ENCODE measurements at regions not wholly inside any gene's neighbourhood (a gene's known extent, or its start where the extent isn't known, plus 50 kb on each side); places are given as distances from the start of the nearest gene placed in this dataset.

- no peaks in the 10 kb centered on the region for H3K79me2 ChIP-seq (ENCODE audit: insufficient read depth, low read length)
- ATAC-seq (ENCODE audit: insufficient read depth, low read depth), result peak; percentile 97
- peak overlapping the region; percentile 71 for H2AFZ ChIP-seq (ENCODE audit: low read depth, low read length)
Observed at GRCh38 chr15:97903971-97904572, 56.4 kb upstream of the ARRDC4 start.

GRCh38 chr15:97909291-97909891 is 51.1 kb upstream of the ARRDC4 start:
- H2AFZ ChIP-seq (ENCODE audit: low read depth, low read length), result peak overlapping the region; percentile 55
- H3K27me3 ChIP-seq (ENCODE audit: insufficient read depth, low read length, poor library complexity), result no peaks in the 10 kb centered on the region
- peaks cover 13% of the 10 kb centered on the region for H3K4me1 ChIP-seq (ENCODE audit: insufficient read depth, low read length)
- no peak overlapping the region for H3K9ac ChIP-seq (ENCODE audit: low read depth, low read length)
- peak; percentile 97 for TF ChIP-seq CTCF (IDR thresholded peaks at IDR 0.05; ENCODE audit: borderline replicate concordance, extremely low read depth, low read length, poor library complexity, severe bottlenecking)
- no peak for TF ChIP-seq EZH2 (IDR thresholded peaks at IDR 0.05; ENCODE audit: borderline replicate concordance, low read depth, low read length, severe bottlenecking)
- H3K4me3 ChIP-seq (ENCODE audit: low read depth in 1 of 2, low read length in 2 of 2), result no peak overlapping the region
- H3K9me3 ChIP-seq (ENCODE audit: insufficient read depth, low read length, severe bottlenecking), result no peaks in the 10 kb centered on the region
- DNase-seq (peak; percentile 76), ATAC-seq (ENCODE audit: insufficient read depth, low read depth) (peak; percentile 100)
- 0 out of 2 replicates have a peak overlapping the region, but pooled peaks have one; percentile 18 for H3K27ac ChIP-seq (ENCODE audit: low read length)
- H3K36me3 ChIP-seq (ENCODE audit: insufficient read depth, low read length), result no peaks in the 10 kb centered on the region
- no peak overlapping the region for H3K4me2 ChIP-seq (ENCODE audit: insufficient read depth, low read length)
- no peaks in the 10 kb centered on the region for H4K20me1 ChIP-seq (ENCODE audit: insufficient read depth, low read length)
- H3K79me2 ChIP-seq (ENCODE audit: insufficient read depth, low read length), result no peaks in the 10 kb centered on the region

More at GRCh38 chr15:97903971-97904572, 56.4 kb upstream of the ARRDC4 start:
- Histone ChIP-seq H3K27me3 (ENCODE audit: insufficient read depth, low read length, poor library complexity) (peaks cover 2% of the 10 kb centered on the region), H3K4me1 (ENCODE audit: insufficient read depth, low read length) (peaks cover 13% of the 10 kb centered on the region), H3K36me3 (ENCODE audit: insufficient read depth, low read length) (no peaks in the 10 kb centered on the region), H4K20me1 (ENCODE audit: insufficient read depth, low read length) (no peaks in the 10 kb centered on the region), H3K9ac (ENCODE audit: low read depth, low read length) (peak overlapping the region; percentile 48; the same call in 1 of the 2 replicates), H3K27ac (ENCODE audit: low read length) (peak overlapping the region; percentile 27; the same call in 1 of the 2 replicates), H3K9me3 (ENCODE audit: insufficient read depth, low read length, severe bottlenecking) (no peaks in the 10 kb centered on the region), H3K4me3 (ENCODE audit: low read depth in 1 of 2, low read length in 2 of 2) (peak overlapping the region in 1 of 2 experiments; percentile 52; a peak in 2 of 4 replicates), H3K4me2 (ENCODE audit: insufficient read depth, low read length) (peak overlapping the region; percentile 75)
- TF ChIP-seq EZH2 (IDR thresholded peaks at IDR 0.05; ENCODE audit: borderline replicate concordance, low read depth, low read length, severe bottlenecking) (no peak), CTCF (IDR thresholded peaks at IDR 0.05; ENCODE audit: borderline replicate concordance, extremely low read depth, low read length, poor library complexity, severe bottlenecking) (peak; percentile 86)
- peak; percentile 64 for DNase-seq
